Activated gamma-delta T cell treated with Interleukin-2 at 50 U/mL for 16 hours (primary cell): ENCODE measurements at regions not wholly inside any gene's neighbourhood (a gene's known extent, or its start where the extent isn't known, plus 50 kb on each side); places are given as distances from the start of the nearest gene placed in this dataset.

Experiments used
- DNase-seq: peaks from one replicate; pipeline ENCODE4 v3.0.0-alpha.2; 2020

- DNase-seq: no peak
These were observed 254.9 kb downstream of the DLEU7 start for GRCh38 chr13:50588491-50589130.

- DNase-seq: no peak
These were observed 254.4 kb downstream of the DLEU7 start for GRCh38 chr13:50589139-50589538.

- DNase-seq: no peak
These were observed 253.8 kb downstream of the DLEU7 start for GRCh38 chr13:50589651-50590054.

GRCh38 chr13:50592412-50593155 lies 250.9 kb downstream of the DLEU7 start:
- DNase-seq: no peak

GRCh38 chr13:50593207-50593606 lies 250.3 kb downstream of the DLEU7 start:
- DNase-seq: no peak

- DNase-seq: no peak
These were observed 249.0 kb downstream of the DLEU7 start for GRCh38 chr13:50594276-50595051.

GRCh38 chr13:50595196-50595595 lies 248.3 kb downstream of the DLEU7 start:
- no peak for DNase-seq

- DNase-seq: no peak
These were observed 247.3 kb downstream of the DLEU7 start for GRCh38 chr13:50596156-50596555.

- DNase-seq: no peak
These were observed 246.7 kb downstream of the DLEU7 start for GRCh38 chr13:50596776-50597203.

- DNase-seq: no peak
These were observed 245.2 kb downstream of the DLEU7 start for GRCh38 chr13:50598338-50598737.

GRCh38 chr13:50599046-50599445 lies 244.4 kb downstream of the DLEU7 start:
- no peak for DNase-seq

GRCh38 chr13:50599927-50600326 lies 243.6 kb downstream of the DLEU7 start:
- no peak for DNase-seq

- no peak for DNase-seq
These were observed 235.1 kb downstream of the DLEU7 start for GRCh38 chr13:50608370-50608769.

GRCh38 chr13:50609011-50609410 lies 234.5 kb downstream of the DLEU7 start:
- DNase-seq: no peak

GRCh38 chr13:50610238-50610637 lies 233.3 kb downstream of the DLEU7 start:
- no peak for DNase-seq

GRCh38 chr13:50611117-50611781 lies 232.2 kb downstream of the DLEU7 start:
- no peak for DNase-seq

GRCh38 chr13:50612717-50613116 lies 230.8 kb downstream of the DLEU7 start:
- no peak for DNase-seq

GRCh38 chr13:50613356-50613831 lies 230.1 kb downstream of the DLEU7 start:
- no peak for DNase-seq

- DNase-seq: no peak
These were observed 228.3 kb downstream of the DLEU7 start for GRCh38 chr13:50615234-50615633.

- DNase-seq: no peak
These were observed 227.4 kb downstream of the DLEU7 start for GRCh38 chr13:50616101-50616500.

GRCh38 chr13:50617134-50617721 lies 226.3 kb downstream of the DLEU7 start:
- no peak for DNase-seq

GRCh38 chr13:50618206-50618605 lies 225.3 kb downstream of the DLEU7 start:
- no peak for DNase-seq

GRCh38 chr13:50626101-50626547 lies 217.4 kb downstream of the DLEU7 start:
- DNase-seq: no peak
